ENCODE measurements at regions not wholly inside any gene's neighbourhood (a gene's known extent, or its start where the extent isn't known, plus 50 kb on each side); places are given as distances from the start of the nearest gene placed in this dataset.

DNA sequence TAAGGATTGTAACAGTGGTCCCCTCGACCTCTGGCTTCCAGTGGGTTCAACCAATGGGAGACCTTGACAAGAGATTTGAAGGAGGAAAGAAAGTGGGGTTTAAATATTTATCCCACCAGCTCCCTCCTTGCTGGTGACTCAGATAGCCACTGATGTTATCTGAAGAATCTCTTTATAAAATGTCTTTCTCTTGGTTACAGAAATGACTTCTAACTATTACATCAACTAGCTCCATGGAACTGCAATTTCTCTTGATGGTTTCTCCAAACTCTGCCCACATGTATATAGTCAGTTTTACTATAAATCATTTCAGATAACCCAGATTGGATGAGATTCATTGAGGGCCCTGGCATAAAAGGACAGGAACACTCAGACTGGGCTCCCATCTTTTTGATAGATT, 920.2 kb upstream of the SOX9 start:
- TF ChIP-seq POLR2A (IDR thresholded peaks at IDR 0.05; ENCODE audit: low read depth, low read length) (no peak), TAF1 (IDR thresholded peaks at IDR 0.05; ENCODE audit: low read depth, low read length) (no peak), POLR2AphosphoS5 (IDR thresholded peaks at IDR 0.05; ENCODE audit: low read depth, low read length) (no peak), SPI1 (IDR thresholded peaks at IDR 0.05; ENCODE audit: low read depth, low read length) (no peak), PAX5 (IDR thresholded peaks at IDR 0.05; ENCODE audit: insufficient read depth, low read length, severe bottlenecking) (no peak), POU2F2 (IDR thresholded peaks at IDR 0.05; ENCODE audit: low read depth, low read length) (no peak)
